ENCODE measurements at regions not wholly inside any gene's neighbourhood (a gene's known extent, or its start where the extent isn't known, plus 50 kb on each side); places are given as distances from the start of the nearest gene placed in this dataset.
"Not testable (repeated sequence)": the region's sequence is repeated elsewhere in the genome, so short reads cannot be mapped to it uniquely, and the experiment has no call there.

GRCh38 chr20:48350313-48350988 is 477.3 kb downstream of the PREX1 start:
- no peak for DNase-seq

GRCh38 chr20:48349656-48350055 is 478.1 kb downstream of the PREX1 start:
- DNase-seq: no peak

- DNase-seq: no peak
Observed at GRCh38 chr20:48348022-48348421, 479.8 kb downstream of the PREX1 start.

GRCh38 chr20:48342822-48343513 is 484.8 kb downstream of the PREX1 start:
- DNase-seq: no peak

- no peak for DNase-seq
Observed at GRCh38 chr20:48340883-48341281, 486.9 kb downstream of the PREX1 start.

GRCh38 chr20:48339986-48340882 is 487.6 kb downstream of the PREX1 start:
- no peak for DNase-seq

GRCh38 chr20:48339190-48339985 is 488.4 kb downstream of the PREX1 start:
- DNase-seq: no peak

GRCh38 chr20:48338717-48339116 is 489.1 kb downstream of the PREX1 start:
- no peak for DNase-seq

- no peak for DNase-seq
Observed at GRCh38 chr20:48336597-48336996, 491.2 kb downstream of the PREX1 start.

- DNase-seq: no peak
Observed at GRCh38 chr20:48335308-48336050, 492.3 kb downstream of the PREX1 start.

GRCh38 chr20:48333707-48334106 is 494.1 kb downstream of the PREX1 start:
- no peak for DNase-seq

- no peak for DNase-seq
Observed at GRCh38 chr20:48332555-48332954, 495.2 kb downstream of the PREX1 start.

- no peak for DNase-seq
Observed at GRCh38 chr20:48331518-48332286, 496.1 kb downstream of the PREX1 start.

GRCh38 chr20:48329676-48330664 is 497.8 kb downstream of the PREX1 start:
- DNase-seq: no peak

GRCh38 chr20:48329031-48329615 is 498.7 kb downstream of the PREX1 start:
- DNase-seq: no peak

- not testable (repeated sequence) for DNase-seq
Observed at GRCh38 chr20:48327848-48328247, 500.0 kb downstream of the PREX1 start.

GRCh38 chr20:48326868-48327267 is 500.9 kb downstream of the PREX1 start:
- DNase-seq: no peak

GRCh38 chr20:48326434-48326691 is 501.4 kb downstream of the PREX1 start:
- DNase-seq: no peak

GRCh38 chr20:48325656-48326433 is 502.0 kb downstream of the PREX1 start:
- DNase-seq: no peak
